ENCODE measurements at regions not wholly inside any gene's neighbourhood (a gene's known extent, or its start where the extent isn't known, plus 50 kb on each side); places are given as distances from the start of the nearest gene placed in this dataset.
A peak's percentile ranks its signal among the peaks of the same experiment; 100 is the strongest.

- TF ChIP-seq CTCF (IDR thresholded peaks at IDR 0.05): no peak
- no peak overlapping the region for H3K4me2 ChIP-seq (ENCODE audit: low read length)
- no peaks in the 10 kb centered on the region for H3K27me3 ChIP-seq (ENCODE audit: control insufficient read depth, insufficient read depth, low read length)
- H3K79me2 ChIP-seq: no peaks in the 10 kb centered on the region
- H3K9me3 ChIP-seq (ENCODE audit: control insufficient read depth, low read length): no peaks in the 10 kb centered on the region
- H3K9ac ChIP-seq: no peak overlapping the region
- no peaks in the 10 kb centered on the region for H3K36me3 ChIP-seq (ENCODE audit: control insufficient read depth, insufficient read depth, low read length)
- no peak overlapping the region for H3K27ac ChIP-seq
- no peaks in the 10 kb centered on the region for H3K4me1 ChIP-seq
- no peak overlapping the region for H3K4me3 ChIP-seq (ENCODE audit: low read depth, low read length)
- no peak overlapping the region for H2AFZ ChIP-seq
Observed at GRCh38 chr10:120335553-120335952, 121.5 kb upstream of the PLPP4 start.

GRCh38 chr10:120336306-120336910 lies 120.6 kb upstream of the PLPP4 start:
- no peak overlapping the region for H3K4me3 ChIP-seq (ENCODE audit: low read depth, low read length)
- no peak overlapping the region for H3K27ac ChIP-seq
- H2AFZ ChIP-seq: no peak overlapping the region
- H3K9ac ChIP-seq: no peak overlapping the region
- H3K9me3 ChIP-seq (ENCODE audit: control insufficient read depth, low read length): no peaks in the 10 kb centered on the region
- no peak for TF ChIP-seq CTCF (IDR thresholded peaks at IDR 0.05)
- no peak overlapping the region for H3K4me2 ChIP-seq (ENCODE audit: low read length)
- H3K36me3 ChIP-seq (ENCODE audit: control insufficient read depth, insufficient read depth, low read length): no peaks in the 10 kb centered on the region
- H3K79me2 ChIP-seq: no peaks in the 10 kb centered on the region
- no peaks in the 10 kb centered on the region for H3K27me3 ChIP-seq (ENCODE audit: control insufficient read depth, insufficient read depth, low read length)
- H3K4me1 ChIP-seq: no peaks in the 10 kb centered on the region

GRCh38 chr10:120336911-120337540 lies 120.0 kb upstream of the PLPP4 start:
- Histone ChIP-seq H3K36me3 (ENCODE audit: control insufficient read depth, insufficient read depth, low read length) (no peaks in the 10 kb centered on the region), H3K4me1 (no peaks in the 10 kb centered on the region), H3K27ac (no peak overlapping the region), H3K9ac (no peak overlapping the region), H3K4me2 (ENCODE audit: low read length) (no peak overlapping the region), H3K79me2 (no peaks in the 10 kb centered on the region), H3K4me3 (ENCODE audit: low read depth, low read length) (no peak overlapping the region), H2AFZ (no peak overlapping the region), H3K9me3 (ENCODE audit: control insufficient read depth, low read length) (no peaks in the 10 kb centered on the region), H3K27me3 (ENCODE audit: control insufficient read depth, insufficient read depth, low read length) (no peaks in the 10 kb centered on the region)
- peak; percentile 49 for TF ChIP-seq CTCF (IDR thresholded peaks at IDR 0.05)

GRCh38 chr10:120342115-120342714 lies 114.8 kb upstream of the PLPP4 start:
- peak overlapping the region; percentile 35 for H2AFZ ChIP-seq
- no peak overlapping the region for H3K9ac ChIP-seq
- H3K27me3 ChIP-seq (ENCODE audit: control insufficient read depth, insufficient read depth, low read length): no peaks in the 10 kb centered on the region
- no peak overlapping the region for H3K4me3 ChIP-seq (ENCODE audit: low read depth, low read length)
- H3K79me2 ChIP-seq: no peaks in the 10 kb centered on the region
- no peaks in the 10 kb centered on the region for H3K4me1 ChIP-seq
- no peak overlapping the region for H3K4me2 ChIP-seq (ENCODE audit: low read length)
- TF ChIP-seq CTCF (IDR thresholded peaks at IDR 0.05): no peak
- no peak overlapping the region for H3K27ac ChIP-seq
- H3K9me3 ChIP-seq (ENCODE audit: control insufficient read depth, low read length): no peaks in the 10 kb centered on the region
- H3K36me3 ChIP-seq (ENCODE audit: control insufficient read depth, insufficient read depth, low read length): no peaks in the 10 kb centered on the region

Data from parathyroid adenoma (tissue), 2 donors.